ENCODE measurements at regions not wholly inside any gene's neighbourhood (a gene's known extent, or its start where the extent isn't known, plus 50 kb on each side); places are given as distances from the start of the nearest gene placed in this dataset.

DNA sequence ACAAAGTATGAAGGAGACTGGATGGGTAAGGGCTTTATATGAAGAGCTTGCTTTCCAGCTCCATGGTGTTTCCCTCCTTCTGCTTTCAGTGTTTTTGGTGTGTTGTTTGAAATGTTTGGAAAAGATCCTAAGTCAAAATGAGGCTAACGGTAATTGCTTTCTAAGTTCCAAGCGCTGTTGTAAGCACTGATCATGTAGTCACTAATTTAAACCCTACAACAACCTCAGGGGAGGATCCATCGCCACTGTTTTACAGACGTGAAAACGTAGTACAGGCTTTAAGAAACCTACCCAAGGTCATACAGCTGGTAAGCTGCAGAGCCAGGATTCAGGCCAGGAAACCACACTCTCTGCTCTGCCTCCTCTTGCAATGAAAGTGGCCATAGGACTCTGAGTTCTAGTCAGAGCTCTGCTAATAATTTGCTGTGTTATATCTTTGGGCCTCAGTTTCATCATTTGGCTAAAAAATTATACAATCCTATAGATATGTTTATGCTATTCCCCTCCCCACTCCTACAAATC lies 102.9 kb upstream of the PGRMC2 start:
- H3K4me1 ChIP-seq (ENCODE audit: control insufficient read depth in 5 of 5, insufficient read depth in 5 of 5, low read length in 5 of 5) = peaks cover 3 to 50% (median 38%) of the 10 kb centered on the region in 5 donors
- H3K9me3 ChIP-seq (ENCODE audit: control insufficient read depth in 5 of 5, low read length in 5 of 5) = no peaks in the 10 kb centered on the region
- H3K36me3 ChIP-seq (ENCODE audit: control insufficient read depth in 5 of 5, insufficient read depth in 5 of 5, low read length in 5 of 5) = no peaks in the 10 kb centered on the region
- no peak overlapping the region for H3K4me3 ChIP-seq (ENCODE audit: low read depth in 1 of 5, low read length in 5 of 5)
- H3K9ac ChIP-seq (ENCODE audit: low read length in 5 of 5) = no peak overlapping the region
- peak overlapping the region; percentile 3 for H3K27ac ChIP-seq (ENCODE audit: low read depth, low read length)
- H3K27me3 ChIP-seq (ENCODE audit: control insufficient read depth in 5 of 5, insufficient read depth in 4 of 5, low read length in 5 of 5) = no peaks in the 10 kb centered on the region

DNA sequence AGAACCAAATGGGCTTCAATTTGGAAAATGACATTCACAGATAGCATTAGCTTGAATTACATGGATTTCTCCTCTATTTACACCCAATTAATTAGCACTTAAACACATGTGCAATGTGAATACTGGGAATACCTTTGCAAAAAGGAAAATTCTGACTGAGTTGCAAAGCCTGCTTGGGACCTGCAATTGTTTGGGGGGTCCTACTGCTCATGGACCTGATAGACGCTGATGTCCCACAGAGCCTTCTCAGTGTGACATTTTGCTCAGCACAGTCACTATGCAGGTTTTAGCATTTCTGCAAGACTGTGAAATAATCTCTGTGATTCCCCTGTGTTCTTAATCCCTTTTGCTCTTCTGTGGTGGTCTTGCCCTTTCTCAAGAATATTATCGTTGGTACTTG lies 101.2 kb upstream of the PGRMC2 start:
- no peak overlapping the region for H3K4me3 ChIP-seq (ENCODE audit: low read depth in 1 of 5, low read length in 5 of 5)
- no peaks in the 10 kb centered on the region for H3K27me3 ChIP-seq (ENCODE audit: control insufficient read depth in 5 of 5, insufficient read depth in 4 of 5, low read length in 5 of 5)
- no peaks in the 10 kb centered on the region for H3K9me3 ChIP-seq (ENCODE audit: control insufficient read depth in 5 of 5, low read length in 5 of 5)
- no peaks in the 10 kb centered on the region for H3K36me3 ChIP-seq (ENCODE audit: control insufficient read depth in 5 of 5, insufficient read depth in 5 of 5, low read length in 5 of 5)
- peaks cover 3 to 50% (median 41%) of the 10 kb centered on the region in 5 donors for H3K4me1 ChIP-seq (ENCODE audit: control insufficient read depth in 5 of 5, insufficient read depth in 5 of 5, low read length in 5 of 5)
- peak overlapping the region; percentile 92 for H3K27ac ChIP-seq (ENCODE audit: low read depth, low read length)
- H3K9ac ChIP-seq (ENCODE audit: low read length in 5 of 5) = no peak overlapping the region

DNA sequence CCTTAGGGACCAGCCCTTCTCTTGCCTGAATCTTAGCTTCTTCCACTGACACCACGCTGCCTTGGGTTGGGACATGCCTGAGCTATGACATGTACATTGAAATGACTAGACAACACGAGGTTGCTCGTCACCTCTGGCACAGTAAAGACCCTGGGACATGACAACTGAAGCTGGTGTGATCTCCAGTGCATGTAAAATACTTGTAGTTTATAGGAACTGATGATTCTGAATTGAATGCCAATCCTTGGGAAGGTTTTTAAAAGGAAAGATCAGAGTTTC lies 100.7 kb upstream of the PGRMC2 start:
- Histone ChIP-seq H3K27me3 (ENCODE audit: control insufficient read depth in 5 of 5, insufficient read depth in 4 of 5, low read length in 5 of 5) (no peaks in the 10 kb centered on the region), H3K27ac (ENCODE audit: low read depth, low read length) (peak overlapping the region; percentile 92), H3K4me3 (ENCODE audit: low read depth in 1 of 5, low read length in 5 of 5) (no peak overlapping the region), H3K4me1 (ENCODE audit: control insufficient read depth in 5 of 5, insufficient read depth in 5 of 5, low read length in 5 of 5) (peaks cover 3 to 48% (median 40%) of the 10 kb centered on the region in 5 donors), H3K9ac (ENCODE audit: low read length in 5 of 5) (no peak overlapping the region), H3K36me3 (ENCODE audit: control insufficient read depth in 5 of 5, insufficient read depth in 5 of 5, low read length in 5 of 5) (no peaks in the 10 kb centered on the region), H3K9me3 (ENCODE audit: control insufficient read depth in 5 of 5, low read length in 5 of 5) (no peaks in the 10 kb centered on the region)

DNA sequence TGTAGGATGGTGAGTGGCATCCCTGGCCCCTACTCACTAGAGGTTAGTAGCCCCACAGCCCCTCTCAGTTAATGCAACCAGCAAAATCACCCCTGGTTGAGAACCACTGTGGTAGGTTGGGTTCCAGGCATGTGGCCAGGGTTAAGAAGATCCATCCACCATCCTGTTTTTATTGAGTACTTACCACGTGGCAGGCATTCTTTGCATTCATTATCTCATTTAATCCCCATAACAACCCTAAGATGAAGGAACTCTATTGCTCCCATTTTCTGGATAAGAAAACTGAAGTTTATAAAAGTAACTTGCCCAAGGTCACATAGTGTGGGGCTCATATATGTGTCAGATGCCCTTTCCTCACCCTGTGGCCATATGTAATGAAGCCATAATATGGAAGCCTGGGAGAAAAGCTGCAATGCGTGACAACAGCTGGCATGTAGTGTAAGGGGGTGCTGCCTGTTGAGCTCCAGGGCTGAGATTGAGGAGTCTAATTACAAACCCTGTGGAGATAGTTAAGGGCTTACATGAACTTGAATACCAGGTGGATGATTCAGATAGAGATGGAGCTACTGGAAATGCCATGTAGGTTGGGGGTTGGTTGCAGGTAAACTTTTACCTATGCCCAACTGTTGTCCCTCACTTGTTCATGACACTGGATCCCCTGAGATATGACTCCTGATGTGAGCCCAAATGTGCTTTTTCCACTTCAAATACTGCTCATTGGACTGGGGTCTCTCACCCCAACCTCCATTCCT lies 100.2 kb upstream of the PGRMC2 start:
- Histone ChIP-seq H3K27me3 (ENCODE audit: control insufficient read depth in 5 of 5, insufficient read depth in 4 of 5, low read length in 5 of 5) (no peaks in the 10 kb centered on the region), H3K4me3 (ENCODE audit: low read depth in 1 of 5, low read length in 5 of 5) (no peak overlapping the region), H3K9me3 (ENCODE audit: control insufficient read depth in 5 of 5, low read length in 5 of 5) (no peaks in the 10 kb centered on the region), H3K4me1 (ENCODE audit: control insufficient read depth in 5 of 5, insufficient read depth in 5 of 5, low read length in 5 of 5) (peaks cover 3 to 43% (median 35%) of the 10 kb centered on the region in 5 donors), H3K36me3 (ENCODE audit: control insufficient read depth in 5 of 5, insufficient read depth in 5 of 5, low read length in 5 of 5) (no peaks in the 10 kb centered on the region), H3K9ac (ENCODE audit: low read length in 5 of 5) (peak overlapping the region in 1 of 5 donors; percentile 45), H3K27ac (ENCODE audit: low read depth, low read length) (peak overlapping the region; percentile 92)

DNA sequence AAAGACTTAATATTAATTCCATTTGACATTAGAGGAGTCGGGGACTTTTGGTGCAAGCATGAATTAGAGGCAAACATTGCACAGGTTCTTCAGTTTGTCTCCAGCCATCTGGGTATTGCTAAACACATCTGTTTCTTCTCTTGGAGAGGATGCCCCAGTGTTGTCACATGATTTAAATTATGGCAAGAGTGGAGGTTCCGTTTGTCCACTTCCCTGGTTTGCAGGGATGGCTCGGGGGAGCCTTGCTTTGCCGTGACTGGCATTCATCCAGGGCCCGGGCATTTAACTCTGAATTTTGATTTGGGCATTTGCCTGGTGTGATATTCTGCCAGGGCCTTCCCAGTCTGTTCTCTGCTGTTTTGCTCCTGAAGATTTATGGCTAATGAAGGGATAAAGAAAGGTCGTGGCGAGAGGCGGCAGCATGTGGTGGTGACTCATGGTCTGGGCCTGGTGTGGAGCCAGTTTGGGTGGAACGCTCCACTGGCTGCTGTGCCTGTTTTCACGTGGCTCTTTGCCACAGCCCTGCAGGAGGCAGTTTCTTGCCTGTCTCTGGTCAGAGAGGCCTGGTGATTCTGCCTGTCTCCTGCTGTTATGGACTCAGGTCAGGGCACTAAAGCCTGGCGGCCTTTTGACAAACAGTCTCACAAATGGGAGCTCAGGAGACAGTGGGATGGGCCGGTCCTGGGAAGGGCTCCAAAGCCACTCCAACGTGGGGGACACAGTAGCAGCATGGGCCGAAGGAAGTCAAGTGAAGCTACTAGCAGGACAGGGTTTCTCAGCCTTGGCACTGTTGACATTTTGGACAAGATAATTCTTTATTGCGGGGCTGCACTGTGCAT lies 99.4 kb upstream of the PGRMC2 start:
- peak overlapping the region; percentile 92 for H3K27ac ChIP-seq (ENCODE audit: low read depth, low read length)
- peak overlapping the region in 3 of 5 donors; percentile 4 to 14 (median 10) for H3K4me3 ChIP-seq (ENCODE audit: low read depth in 1 of 5, low read length in 5 of 5)
- H3K36me3 ChIP-seq (ENCODE audit: control insufficient read depth in 5 of 5, insufficient read depth in 5 of 5, low read length in 5 of 5) = no peaks in the 10 kb centered on the region
- H3K9me3 ChIP-seq (ENCODE audit: control insufficient read depth in 5 of 5, low read length in 5 of 5) = no peaks in the 10 kb centered on the region
- H3K9ac ChIP-seq (ENCODE audit: low read length in 5 of 5) = peak overlapping the region in 2 of 5 donors; percentile 21 to 45
- no peaks in the 10 kb centered on the region for H3K27me3 ChIP-seq (ENCODE audit: control insufficient read depth in 5 of 5, insufficient read depth in 4 of 5, low read length in 5 of 5)
- H3K4me1 ChIP-seq (ENCODE audit: control insufficient read depth in 5 of 5, insufficient read depth in 5 of 5, low read length in 5 of 5) = peaks cover 3 to 42% (median 35%) of the 10 kb centered on the region in 5 donors

- Histone ChIP-seq H3K9me3 (ENCODE audit: control insufficient read depth in 5 of 5, low read length in 5 of 5) (no peaks in the 10 kb centered on the region), H3K9ac (ENCODE audit: low read length in 5 of 5) (no peak overlapping the region), H3K4me3 (ENCODE audit: low read depth in 1 of 5, low read length in 5 of 5) (no peak overlapping the region), H3K4me1 (ENCODE audit: control insufficient read depth in 5 of 5, insufficient read depth in 5 of 5, low read length in 5 of 5) (peaks cover 3 to 42% (median 35%) of the 10 kb centered on the region in 5 donors), H3K36me3 (ENCODE audit: control insufficient read depth in 5 of 5, insufficient read depth in 5 of 5, low read length in 5 of 5) (no peaks in the 10 kb centered on the region), H3K27me3 (ENCODE audit: control insufficient read depth in 5 of 5, insufficient read depth in 4 of 5, low read length in 5 of 5) (no peaks in the 10 kb centered on the region), H3K27ac (ENCODE audit: low read depth, low read length) (peak overlapping the region; percentile 92)
Measured at GRCh38 chr4:128385683-128386304, 98.2 kb upstream of the PGRMC2 start.

- peak overlapping the region; percentile 92 for H3K27ac ChIP-seq (ENCODE audit: low read depth, low read length)
- no peaks in the 10 kb centered on the region for H3K36me3 ChIP-seq (ENCODE audit: control insufficient read depth in 5 of 5, insufficient read depth in 5 of 5, low read length in 5 of 5)
- no peaks in the 10 kb centered on the region for H3K27me3 ChIP-seq (ENCODE audit: control insufficient read depth in 5 of 5, insufficient read depth in 4 of 5, low read length in 5 of 5)
- no peak overlapping the region for H3K4me3 ChIP-seq (ENCODE audit: low read depth in 1 of 5, low read length in 5 of 5)
- no peaks in the 10 kb centered on the region for H3K9me3 ChIP-seq (ENCODE audit: control insufficient read depth in 5 of 5, low read length in 5 of 5)
- peaks cover 3 to 44% (median 31%) of the 10 kb centered on the region in 5 donors for H3K4me1 ChIP-seq (ENCODE audit: control insufficient read depth in 5 of 5, insufficient read depth in 5 of 5, low read length in 5 of 5)
- H3K9ac ChIP-seq (ENCODE audit: low read length in 5 of 5) = no peak overlapping the region
Measured at GRCh38 chr4:128384765-128385598, 97.4 kb upstream of the PGRMC2 start.

GRCh38 chr4:128384091-128384520 lies 96.5 kb upstream of the PGRMC2 start:
- no peaks in the 10 kb centered on the region for H3K27me3 ChIP-seq (ENCODE audit: control insufficient read depth in 5 of 5, insufficient read depth in 4 of 5, low read length in 5 of 5)
- H3K27ac ChIP-seq (ENCODE audit: low read depth, low read length) = no peak overlapping the region
- H3K4me1 ChIP-seq (ENCODE audit: control insufficient read depth in 5 of 5, insufficient read depth in 5 of 5, low read length in 5 of 5) = peaks cover 3 to 42% (median 33%) of the 10 kb centered on the region in 5 donors
- H3K4me3 ChIP-seq (ENCODE audit: low read depth in 1 of 5, low read length in 5 of 5) = no peak overlapping the region
- H3K36me3 ChIP-seq (ENCODE audit: control insufficient read depth in 5 of 5, insufficient read depth in 5 of 5, low read length in 5 of 5) = no peaks in the 10 kb centered on the region
- no peaks in the 10 kb centered on the region for H3K9me3 ChIP-seq (ENCODE audit: control insufficient read depth in 5 of 5, low read length in 5 of 5)
- no peak overlapping the region for H3K9ac ChIP-seq (ENCODE audit: low read length in 5 of 5)

- Histone ChIP-seq H3K9ac (ENCODE audit: low read length in 5 of 5) (no peak overlapping the region), H3K27ac (ENCODE audit: low read depth, low read length) (no peak overlapping the region), H3K27me3 (ENCODE audit: control insufficient read depth in 5 of 5, insufficient read depth in 4 of 5, low read length in 5 of 5) (no peaks in the 10 kb centered on the region), H3K4me3 (ENCODE audit: low read depth in 1 of 5, low read length in 5 of 5) (no peak overlapping the region), H3K4me1 (ENCODE audit: control insufficient read depth in 5 of 5, insufficient read depth in 5 of 5, low read length in 5 of 5) (peaks cover 3 to 38% (median 29%) of the 10 kb centered on the region in 5 donors), H3K9me3 (ENCODE audit: control insufficient read depth in 5 of 5, low read length in 5 of 5) (peaks cover 0 to 6% (median 0%) of the 10 kb centered on the region in 5 donors), H3K36me3 (ENCODE audit: control insufficient read depth in 5 of 5, insufficient read depth in 5 of 5, low read length in 5 of 5) (no peaks in the 10 kb centered on the region)
Measured at GRCh38 chr4:128381748-128382559, 94.3 kb upstream of the PGRMC2 start.
